Colonic mucosa (tissue), 4 donors: ENCODE measurements at regions not wholly inside any gene's neighbourhood (a gene's known extent, or its start where the extent isn't known, plus 50 kb on each side); places are given as distances from the start of the nearest gene placed in this dataset.

Source experiments
- DNase-seq: peaks from one replicate; pipeline ENCODE4 v3.0.0-alpha.2; 2020
- H3K27ac ChIP-seq: fragments of 200-600 bp; one replicate; pipeline ENCODE4 v1.8.0; 2021
- H3K27me3 ChIP-seq: fragments of 200-600 bp; one replicate; pipeline ENCODE4 v1.8.0; 2021
- H3K36me3 ChIP-seq: fragments of 200-600 bp; one replicate; pipeline ENCODE4 v1.8.0; 2021
- H3K4me1 ChIP-seq: fragments of 200-600 bp; one replicate; pipeline ENCODE4 v1.8.0; 2021; ENCODE audit warnings: mild to moderate bottlenecking
- H3K4me3 ChIP-seq: fragments of 200-600 bp; one replicate; pipeline ENCODE4 v1.8.0; 2021
- H3K9ac ChIP-seq, 2 donors: one replicate each; pipeline ENCODE4 v1.7.0; 2013; ENCODE audit warnings: control low read depth in 2 of 2, low read depth in 2 of 2, low read length in 2 of 2
- H3K9me3 ChIP-seq: fragments of 200-600 bp; one replicate; pipeline ENCODE4 v1.8.0; 2021
- intact Hi-C: fragments of 100-400 bp; cut with DNase I; formaldehyde crosslinking; loops from one replicate; pipeline ENCODE4 v1.14.1; 2022
- TF ChIP-seq, protein P1 (sequence below): fragments of 200-600 bp; IDR thresholded peaks from one replicate; pipeline ENCODE4 v1.8.0; 2022; ENCODE audit warnings: antibody characterized with exemption, mild to moderate bottlenecking
- donor health status: healthy.
- donor health status: DM: no; HTN: no; CAD: no.
- donor health status: DM: no; HTN: no; CAD: no.

DNA sequence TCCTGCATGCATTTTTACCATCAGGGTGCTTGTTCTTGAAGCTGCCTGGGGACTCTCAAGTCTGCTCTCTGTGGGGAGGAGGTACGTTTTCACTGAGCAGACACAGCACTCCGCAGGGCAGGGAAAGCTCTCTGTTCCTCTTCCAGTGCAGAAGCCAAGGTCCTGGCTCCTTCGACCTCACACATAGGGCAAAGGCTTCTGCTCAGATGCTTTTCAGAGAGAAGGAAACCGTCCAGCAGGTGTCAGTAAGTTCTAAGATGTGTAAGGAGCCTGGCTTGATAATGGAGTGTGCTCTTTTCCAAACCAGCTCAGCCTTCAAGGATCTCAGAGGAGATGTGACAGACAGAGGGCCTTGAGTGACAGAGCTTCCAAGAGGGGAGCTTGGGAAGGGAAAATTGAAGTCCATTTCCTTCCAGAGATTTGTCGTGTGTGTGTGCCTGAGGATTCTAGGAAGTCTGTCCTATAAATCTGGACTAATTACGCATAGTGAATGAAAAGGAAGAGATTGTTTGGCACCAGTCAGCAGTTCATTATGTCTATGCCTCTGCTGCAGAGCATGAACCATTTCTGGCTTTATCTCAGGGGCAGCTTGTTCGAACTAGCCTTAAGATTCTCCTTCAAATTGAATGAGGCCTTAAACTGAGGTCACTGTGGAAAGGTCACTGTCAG, 67.3 kb upstream of the UPP2 start:
- Histone ChIP-seq H3K4me3 (no peak overlapping the region), H3K9me3 (no peaks in the 10 kb centered on the region), H3K9ac (no peak overlapping the region), H3K4me1 (no peaks in the 10 kb centered on the region), H3K27ac (no peak overlapping the region), H3K27me3 (no peaks in the 10 kb centered on the region), H3K36me3 (no peaks in the 10 kb centered on the region)
- TF ChIP-seq, protein P1, sequence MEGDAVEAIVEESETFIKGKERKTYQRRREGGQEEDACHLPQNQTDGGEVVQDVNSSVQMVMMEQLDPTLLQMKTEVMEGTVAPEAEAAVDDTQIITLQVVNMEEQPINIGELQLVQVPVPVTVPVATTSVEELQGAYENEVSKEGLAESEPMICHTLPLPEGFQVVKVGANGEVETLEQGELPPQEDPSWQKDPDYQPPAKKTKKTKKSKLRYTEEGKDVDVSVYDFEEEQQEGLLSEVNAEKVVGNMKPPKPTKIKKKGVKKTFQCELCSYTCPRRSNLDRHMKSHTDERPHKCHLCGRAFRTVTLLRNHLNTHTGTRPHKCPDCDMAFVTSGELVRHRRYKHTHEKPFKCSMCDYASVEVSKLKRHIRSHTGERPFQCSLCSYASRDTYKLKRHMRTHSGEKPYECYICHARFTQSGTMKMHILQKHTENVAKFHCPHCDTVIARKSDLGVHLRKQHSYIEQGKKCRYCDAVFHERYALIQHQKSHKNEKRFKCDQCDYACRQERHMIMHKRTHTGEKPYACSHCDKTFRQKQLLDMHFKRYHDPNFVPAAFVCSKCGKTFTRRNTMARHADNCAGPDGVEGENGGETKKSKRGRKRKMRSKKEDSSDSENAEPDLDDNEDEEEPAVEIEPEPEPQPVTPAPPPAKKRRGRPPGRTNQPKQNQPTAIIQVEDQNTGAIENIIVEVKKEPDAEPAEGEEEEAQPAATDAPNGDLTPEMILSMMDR: peak; percentile 51
- peak; percentile 68 for DNase-seq
- intact Hi-C loops: loop anchor here (5.0 kb wide), 1 partner anchor 718 kb away; no protein-coding TSS in a partner anchor

DNA sequence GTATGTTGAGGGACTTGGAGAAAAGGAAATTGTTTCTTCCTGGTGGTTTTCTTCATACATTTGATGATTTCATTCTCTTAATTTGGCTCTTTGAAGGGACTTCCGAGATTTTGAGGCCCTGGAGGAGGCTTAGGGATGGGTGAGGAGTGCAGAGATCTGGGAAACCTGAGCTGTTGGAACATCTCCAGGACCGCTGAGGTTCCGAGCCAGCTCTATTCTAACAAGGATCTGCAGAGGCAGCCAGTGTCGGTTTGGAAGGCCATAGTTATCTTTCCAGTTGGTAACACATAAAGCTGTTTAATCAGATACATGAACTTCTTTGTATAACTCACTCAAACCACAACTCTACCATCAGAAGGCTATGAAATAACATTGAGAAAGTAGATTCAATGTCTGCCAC, 70.3 kb upstream of the UPP2 start:
- H3K9me3 ChIP-seq: no peaks in the 10 kb centered on the region
- no peaks in the 10 kb centered on the region for H3K4me1 ChIP-seq
- no peaks in the 10 kb centered on the region for H3K27me3 ChIP-seq
- intact Hi-C loops: loop anchor here (5.0 kb wide), 1 partner anchor 721 kb away; no protein-coding TSS in a partner anchor
- H3K36me3 ChIP-seq: no peaks in the 10 kb centered on the region
- H3K4me3 ChIP-seq: no peak overlapping the region
- DNase-seq: no peak
- H3K9ac ChIP-seq: no peak overlapping the region
- TF ChIP-seq, protein P1: no peak
- no peak overlapping the region for H3K27ac ChIP-seq

DNA sequence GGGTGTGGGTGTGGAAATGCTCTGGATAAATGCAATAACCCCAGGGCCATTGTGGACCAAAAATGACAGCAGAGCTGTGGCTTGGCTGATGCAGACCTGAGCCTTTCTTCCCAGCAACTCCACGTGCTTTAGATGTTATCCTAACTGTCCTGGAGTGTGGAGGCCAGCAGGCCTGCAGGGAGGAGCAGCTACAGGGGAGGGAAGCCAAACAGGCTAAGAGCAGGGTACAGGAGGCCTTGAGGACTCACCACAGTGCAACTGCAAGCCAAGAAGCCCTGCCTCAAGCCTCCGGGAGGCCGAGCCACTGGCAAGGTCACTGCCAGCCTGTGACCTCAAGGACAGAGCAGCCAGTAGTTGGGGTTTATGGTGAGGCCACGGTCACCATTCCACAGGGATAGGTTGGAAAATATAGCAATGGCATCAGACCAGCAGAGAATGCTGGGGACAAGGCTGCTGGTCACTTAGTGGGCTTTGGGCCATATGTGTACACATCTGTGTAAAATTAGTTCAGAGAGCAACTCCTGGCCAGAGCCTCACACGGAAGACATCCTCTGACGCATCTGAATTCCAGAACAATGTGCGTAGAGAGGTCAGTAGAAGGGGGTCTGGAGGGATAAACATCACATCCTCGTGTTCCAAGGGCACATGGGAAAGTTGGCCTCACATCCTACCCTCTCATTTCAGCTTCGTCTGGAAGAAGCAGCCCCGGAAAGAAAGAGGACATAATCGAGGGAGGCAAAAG, 76.2 kb upstream of the UPP2 start:
- TF ChIP-seq, protein P1: no peak
- Histone ChIP-seq H3K4me1 (no peaks in the 10 kb centered on the region), H3K9me3 (no peaks in the 10 kb centered on the region), H3K27ac (no peak overlapping the region), H3K9ac (no peak overlapping the region), H3K36me3 (no peaks in the 10 kb centered on the region), H3K4me3 (no peak overlapping the region), H3K27me3 (no peaks in the 10 kb centered on the region)
- no peak for DNase-seq
- intact Hi-C loops: no loop called here

DNA sequence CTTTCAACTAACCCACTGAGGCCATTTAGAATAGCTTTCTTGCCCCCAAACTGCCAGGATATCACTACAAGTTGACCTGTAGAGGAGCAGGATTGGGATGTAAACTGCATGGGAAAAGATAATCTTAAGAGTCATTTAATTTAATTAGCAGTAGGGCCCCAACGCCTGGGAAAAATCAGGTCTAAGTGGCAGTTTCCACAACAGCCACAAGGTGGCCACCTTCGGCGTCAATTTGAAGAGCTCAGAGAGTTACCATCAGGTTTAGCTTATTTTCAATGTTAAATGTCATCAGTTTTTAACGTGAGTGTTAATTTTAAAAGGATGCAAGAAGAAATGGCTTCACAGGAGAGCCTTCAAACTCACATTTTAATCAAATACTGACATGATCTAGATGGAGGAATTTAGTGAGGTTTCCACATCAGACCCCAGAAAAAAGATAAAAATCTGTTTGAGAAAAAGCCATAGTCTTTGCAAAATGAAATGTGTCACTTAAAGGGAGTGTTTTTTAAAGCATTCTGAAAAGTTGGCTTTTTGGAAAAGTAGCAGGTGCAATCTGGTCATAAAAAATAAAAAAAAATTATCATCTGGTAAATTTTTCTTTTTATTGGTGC, 77.3 kb upstream of the UPP2 start:
- intact Hi-C loops: no loop called here
- Histone ChIP-seq H3K9me3 (no peaks in the 10 kb centered on the region), H3K4me3 (no peak overlapping the region), H3K36me3 (no peaks in the 10 kb centered on the region), H3K27ac (no peak overlapping the region), H3K4me1 (no peaks in the 10 kb centered on the region), H3K9ac (no peak overlapping the region), H3K27me3 (no peaks in the 10 kb centered on the region)
- DNase-seq: peak; percentile 56
- TF ChIP-seq, protein P1: peak; percentile 89

DNA sequence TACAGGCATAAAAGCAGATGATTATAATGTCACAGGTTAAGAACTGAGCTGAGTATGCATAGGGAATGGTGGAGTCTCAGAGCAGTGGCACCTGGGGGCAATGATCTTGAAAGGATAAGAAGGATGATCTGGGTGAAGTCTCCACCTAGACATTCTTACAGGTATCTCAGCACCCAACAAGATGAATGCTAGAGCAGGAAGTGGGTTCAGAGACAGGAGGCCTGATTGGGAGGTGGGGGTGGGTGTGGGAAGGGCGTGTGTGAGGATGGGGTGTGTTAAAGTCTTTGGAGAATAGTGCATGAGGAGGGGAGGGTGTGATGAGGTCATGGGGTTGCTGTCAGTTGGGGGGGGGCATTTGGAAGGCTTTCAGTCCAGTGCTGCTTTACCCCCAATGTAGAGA, 78.8 kb upstream of the UPP2 start:
- H3K4me3 ChIP-seq: no peak overlapping the region
- intact Hi-C loops: no loop called here
- no peak for DNase-seq
- H3K27ac ChIP-seq: no peak overlapping the region
- H3K9ac ChIP-seq: no peak overlapping the region
- TF ChIP-seq, protein P1: no peak
- no peaks in the 10 kb centered on the region for H3K36me3 ChIP-seq
- H3K9me3 ChIP-seq: no peaks in the 10 kb centered on the region
- H3K4me1 ChIP-seq: no peaks in the 10 kb centered on the region
- H3K27me3 ChIP-seq: no peaks in the 10 kb centered on the region
